ENCODE measurements at regions not wholly inside any gene's neighbourhood (a gene's known extent, or its start where the extent isn't known, plus 50 kb on each side); places are given as distances from the start of the nearest gene placed in this dataset.

DNA sequence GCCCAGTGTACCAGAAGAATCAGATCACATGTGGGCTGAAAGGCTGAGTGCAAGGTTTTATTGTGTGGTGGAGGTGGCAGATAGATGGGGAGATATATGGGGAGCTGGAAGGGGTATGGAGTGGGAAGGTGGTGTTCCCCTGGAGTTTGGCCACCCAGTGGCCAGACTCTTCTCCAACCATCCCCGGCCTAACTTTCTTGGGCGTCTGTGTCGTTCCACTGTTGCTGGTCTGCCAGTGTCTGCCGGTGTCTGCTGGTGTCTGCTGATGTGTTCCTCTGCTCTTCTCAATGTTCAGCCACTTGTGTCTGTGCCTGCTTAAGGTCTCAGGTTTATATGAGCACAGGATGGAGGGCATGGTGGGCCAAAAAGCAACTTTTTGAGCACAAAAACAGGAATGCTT lies 78.4 kb upstream of the PALS2 start:
- Histone ChIP-seq H3K36me3 (replicated peaks in 1 of 2) (no peaks in the 10 kb centered on the region), H3K4me3 (no peak overlapping the region), H3K4me1 (replicated peaks in 1 of 2) (no peaks in the 10 kb centered on the region), H3K27ac (no peak overlapping the region), H3K9me3 (replicated peaks in 1 of 3) (no peaks in the 10 kb centered on the region), H3K27me3 (no peaks in the 10 kb centered on the region)
- intact Hi-C loops (cut with DNase I), result no loop called here
- 93 to 98% (median 96%) methylated on average over 4 of the region's 4 CpGs for WGBS, 4 donors
- DNase-seq, result no peak
- TF ChIP-seq, protein P1, sequence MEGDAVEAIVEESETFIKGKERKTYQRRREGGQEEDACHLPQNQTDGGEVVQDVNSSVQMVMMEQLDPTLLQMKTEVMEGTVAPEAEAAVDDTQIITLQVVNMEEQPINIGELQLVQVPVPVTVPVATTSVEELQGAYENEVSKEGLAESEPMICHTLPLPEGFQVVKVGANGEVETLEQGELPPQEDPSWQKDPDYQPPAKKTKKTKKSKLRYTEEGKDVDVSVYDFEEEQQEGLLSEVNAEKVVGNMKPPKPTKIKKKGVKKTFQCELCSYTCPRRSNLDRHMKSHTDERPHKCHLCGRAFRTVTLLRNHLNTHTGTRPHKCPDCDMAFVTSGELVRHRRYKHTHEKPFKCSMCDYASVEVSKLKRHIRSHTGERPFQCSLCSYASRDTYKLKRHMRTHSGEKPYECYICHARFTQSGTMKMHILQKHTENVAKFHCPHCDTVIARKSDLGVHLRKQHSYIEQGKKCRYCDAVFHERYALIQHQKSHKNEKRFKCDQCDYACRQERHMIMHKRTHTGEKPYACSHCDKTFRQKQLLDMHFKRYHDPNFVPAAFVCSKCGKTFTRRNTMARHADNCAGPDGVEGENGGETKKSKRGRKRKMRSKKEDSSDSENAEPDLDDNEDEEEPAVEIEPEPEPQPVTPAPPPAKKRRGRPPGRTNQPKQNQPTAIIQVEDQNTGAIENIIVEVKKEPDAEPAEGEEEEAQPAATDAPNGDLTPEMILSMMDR (IDR thresholded peaks at IDR 0.05), result no peak
- TF ChIP-seq POLR2A (IDR thresholded peaks at IDR 0.05), result no peak

DNA sequence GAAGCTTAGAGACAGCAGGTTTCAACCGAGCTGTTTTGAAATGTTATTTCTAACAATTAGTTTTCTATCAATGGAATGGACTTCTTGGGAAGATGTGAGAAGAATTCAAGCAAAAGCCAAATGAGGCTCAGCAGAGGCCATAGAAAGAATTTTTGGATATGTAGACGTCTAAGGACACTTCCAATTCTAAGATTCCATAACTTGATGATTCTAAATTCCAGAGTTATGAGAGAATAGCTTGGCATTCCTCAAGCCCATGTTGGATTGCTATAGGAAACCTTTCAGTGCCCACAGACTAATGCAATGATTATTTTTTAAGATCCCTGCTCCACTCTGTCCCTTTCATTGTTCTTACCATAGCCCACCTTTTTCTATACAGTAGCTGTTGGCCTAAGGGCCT lies 77.2 kb upstream of the PALS2 start:
- TF ChIP-seq, protein P1 (IDR thresholded peaks at IDR 0.05), result no peak
- no peak for TF ChIP-seq POLR2A (IDR thresholded peaks at IDR 0.05)
- no peaks in the 10 kb centered on the region for H3K9me3 ChIP-seq (replicated peaks in 1 of 3)
- intact Hi-C loops (cut with DNase I), result no loop called here
- H3K4me1 ChIP-seq (replicated peaks in 1 of 2), result no peaks in the 10 kb centered on the region
- no peak overlapping the region for H3K27ac ChIP-seq
- no peak for DNase-seq
- no peaks in the 10 kb centered on the region for H3K27me3 ChIP-seq
- 72 to 81% (median 77%) methylated on average over 2 of the region's 2 CpGs for WGBS, 4 donors
- no peaks in the 10 kb centered on the region for H3K36me3 ChIP-seq (replicated peaks in 1 of 2)
- no peak overlapping the region for H3K4me3 ChIP-seq

DNA sequence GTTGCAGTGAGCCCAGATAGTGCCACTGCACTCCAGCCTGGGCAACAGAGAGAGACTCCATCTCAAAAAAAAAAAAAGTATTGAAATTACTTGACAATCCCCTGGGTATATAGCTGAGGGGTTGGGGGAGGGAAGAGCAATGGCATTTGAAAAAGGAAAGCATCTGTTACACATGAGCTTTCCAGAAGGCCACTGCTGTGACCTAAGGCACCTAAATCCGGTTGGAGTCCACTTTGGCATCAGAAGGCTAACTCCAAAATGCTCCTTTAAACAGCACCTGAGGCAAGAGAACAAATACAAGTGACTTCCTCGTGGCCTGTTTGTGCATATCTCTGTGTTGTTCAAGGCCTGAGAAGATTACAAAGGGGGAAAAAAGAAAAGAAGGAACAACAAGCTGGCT lies 74.8 kb upstream of the PALS2 start:
- intact Hi-C loops (cut with DNase I), result no loop called here
- H3K27me3 ChIP-seq, result no peaks in the 10 kb centered on the region
- TF ChIP-seq, protein P1 (IDR thresholded peaks at IDR 0.05), result no peak
- no peaks in the 10 kb centered on the region for H3K36me3 ChIP-seq (replicated peaks in 1 of 2)
- no peaks in the 10 kb centered on the region for H3K9me3 ChIP-seq (replicated peaks in 1 of 3)
- H3K4me3 ChIP-seq, result no peak overlapping the region
- WGBS, 4 donors, result 56 to 73% (median 63%) methylated on average over 2 of the region's 2 CpGs
- H3K4me1 ChIP-seq (replicated peaks in 1 of 2), result no peaks in the 10 kb centered on the region
- no peak overlapping the region for H3K27ac ChIP-seq
- DNase-seq, result no peak

DNA sequence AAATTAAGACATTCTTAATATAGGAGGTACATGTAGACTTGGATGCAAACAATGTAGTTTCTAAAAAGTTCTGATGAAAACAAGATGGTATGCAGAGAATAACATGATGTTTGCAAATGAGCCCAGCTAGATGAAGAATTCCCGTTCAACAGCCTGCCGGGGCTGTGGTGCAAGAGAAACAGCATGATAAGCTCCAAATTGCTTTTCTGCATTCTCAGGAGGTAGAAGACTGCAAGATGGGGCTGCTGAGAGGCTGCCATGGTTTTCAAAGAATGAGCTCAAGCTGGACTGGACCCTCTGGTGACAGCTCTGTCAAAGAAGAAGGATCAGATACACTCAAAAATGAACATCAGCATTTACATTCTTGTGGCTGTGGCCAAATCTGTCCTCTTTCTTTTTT lies 73.4 kb upstream of the PALS2 start:
- H3K4me3 ChIP-seq, result no peak overlapping the region
- intact Hi-C loops (cut with DNase I), result no loop called here
- H3K36me3 ChIP-seq (replicated peaks in 1 of 2), result no peaks in the 10 kb centered on the region
- H3K4me1 ChIP-seq (replicated peaks in 1 of 2), result no peaks in the 10 kb centered on the region
- WGBS, 4 donors, result 70 to 80% (median 74%) methylated on average over 2 of the region's 2 CpGs
- no peak overlapping the region for H3K27ac ChIP-seq
- no peak for DNase-seq
- H3K27me3 ChIP-seq, result no peaks in the 10 kb centered on the region
- H3K9me3 ChIP-seq (replicated peaks in 1 of 3), result no peaks in the 10 kb centered on the region
- TF ChIP-seq, protein P1 (IDR thresholded peaks at IDR 0.05), result no peak
